ENCODE measurements at regions not wholly inside any gene's neighbourhood (a gene's known extent, or its start where the extent isn't known, plus 50 kb on each side); places are given as distances from the start of the nearest gene placed in this dataset.
A peak's percentile ranks its signal among the peaks of the same experiment; 100 is the strongest.

DNA sequence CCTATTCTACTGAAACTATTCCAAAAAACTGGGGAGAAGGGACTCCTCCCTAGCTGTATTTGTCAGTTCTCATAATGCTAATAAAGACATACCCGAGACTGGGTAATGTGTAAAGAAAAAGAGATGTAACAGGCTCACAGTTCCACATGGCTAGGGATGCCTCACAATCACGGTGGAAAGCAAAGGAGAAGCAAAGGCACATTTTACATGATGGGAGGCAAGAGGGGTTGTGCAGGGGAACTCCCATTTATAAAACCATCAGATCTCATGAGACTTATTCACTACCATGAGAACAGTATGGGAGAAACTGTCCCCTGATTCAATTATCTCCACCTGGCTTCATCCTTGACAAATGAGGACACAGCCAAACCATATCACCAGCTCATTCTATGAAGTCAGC is 111.2 kb upstream of the RIPOR2 start:
- CTCF ChIA-PET, result interaction anchor here (0.6 kb wide), 1 partner anchor 438 kb away, joined by 10 read pairs; no protein-coding TSS in a partner anchor
- H3K9me3 ChIP-seq (ENCODE audit: insufficient read depth, low read depth), result 0 out of 2 replicates have a peak, but pooled peaks cover 5% of the 10 kb centered on the region

DNA sequence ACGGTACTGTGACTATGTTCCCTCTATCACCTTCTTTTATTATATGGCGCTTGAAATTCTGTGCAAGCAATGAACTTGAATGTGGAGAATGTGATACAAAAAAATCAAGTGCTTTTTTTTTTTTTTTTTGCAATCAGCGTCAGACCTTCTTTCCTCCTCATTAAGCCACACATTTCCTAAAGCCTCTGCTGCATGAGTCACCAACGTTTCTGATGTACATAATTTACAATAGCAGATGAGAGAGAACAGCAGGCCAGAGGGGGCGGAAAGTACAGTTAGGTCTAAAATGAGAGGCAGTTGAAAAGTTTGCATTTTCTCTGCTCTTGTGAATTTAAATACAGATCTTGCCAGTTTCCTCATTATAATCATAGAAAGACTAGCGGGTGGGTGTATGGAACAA is 114.6 kb upstream of the RIPOR2 start:
- peaks cover 49% of the 10 kb centered on the region for H3K4me1 ChIP-seq (replicated peaks; ENCODE audit: insufficient read depth)
- H3K27me3 ChIP-seq (ENCODE audit: insufficient read depth, low read depth), result no peaks in the 10 kb centered on the region
- H3K9me3 ChIP-seq (ENCODE audit: insufficient read depth, low read depth), result 0 out of 2 replicates have a peak, but pooled peaks cover 5% of the 10 kb centered on the region
- H2AFZ ChIP-seq, result no peak overlapping the region
- no peaks in the 10 kb centered on the region for H3K79me2 ChIP-seq (ENCODE audit: low read depth)
- TF ChIP-seq, protein P1, sequence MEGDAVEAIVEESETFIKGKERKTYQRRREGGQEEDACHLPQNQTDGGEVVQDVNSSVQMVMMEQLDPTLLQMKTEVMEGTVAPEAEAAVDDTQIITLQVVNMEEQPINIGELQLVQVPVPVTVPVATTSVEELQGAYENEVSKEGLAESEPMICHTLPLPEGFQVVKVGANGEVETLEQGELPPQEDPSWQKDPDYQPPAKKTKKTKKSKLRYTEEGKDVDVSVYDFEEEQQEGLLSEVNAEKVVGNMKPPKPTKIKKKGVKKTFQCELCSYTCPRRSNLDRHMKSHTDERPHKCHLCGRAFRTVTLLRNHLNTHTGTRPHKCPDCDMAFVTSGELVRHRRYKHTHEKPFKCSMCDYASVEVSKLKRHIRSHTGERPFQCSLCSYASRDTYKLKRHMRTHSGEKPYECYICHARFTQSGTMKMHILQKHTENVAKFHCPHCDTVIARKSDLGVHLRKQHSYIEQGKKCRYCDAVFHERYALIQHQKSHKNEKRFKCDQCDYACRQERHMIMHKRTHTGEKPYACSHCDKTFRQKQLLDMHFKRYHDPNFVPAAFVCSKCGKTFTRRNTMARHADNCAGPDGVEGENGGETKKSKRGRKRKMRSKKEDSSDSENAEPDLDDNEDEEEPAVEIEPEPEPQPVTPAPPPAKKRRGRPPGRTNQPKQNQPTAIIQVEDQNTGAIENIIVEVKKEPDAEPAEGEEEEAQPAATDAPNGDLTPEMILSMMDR (conservative IDR thresholded peaks at IDR 0.05), result no peak
- no peak for TF ChIP-seq EZH2 (IDR thresholded peaks at IDR 0.05; ENCODE audit: low read depth)
- no peak overlapping the region for H3K27ac ChIP-seq
- H3F3A ChIP-seq (ENCODE audit: insufficient read depth, low read depth), result no peaks in the 10 kb centered on the region
- POLR2A ChIA-PET (ENCODE audit: unreplicated experiment), result no interaction called here
- no peak overlapping the region for H3K4me3 ChIP-seq
- peak in 1 of 2 experiments; percentile 46 for DNase-seq
- no peaks in the 10 kb centered on the region for H4K20me1 ChIP-seq (ENCODE audit: insufficient read depth)
- no peaks in the 10 kb centered on the region for H3K36me3 ChIP-seq (ENCODE audit: low read depth)
- CTCF ChIA-PET, result no interaction called here
- H3K4me2 ChIP-seq, result no peak overlapping the region
- H3K9me2 ChIP-seq (ENCODE audit: insufficient read depth), result no peaks in the 10 kb centered on the region
- intact Hi-C loops (cut with micrococcal nuclease; ENCODE audit: unreplicated experiment), result no loop called here
- no TSS peak for BruUV-seq (replicated peaks)

More for the DNA sequence above, 111.2 kb upstream of the RIPOR2 start:
- BruUV-seq (replicated peaks), result no TSS peak
- Histone ChIP-seq H2AFZ (no peak overlapping the region), H3K4me3 (no peak overlapping the region), H3K9me2 (ENCODE audit: insufficient read depth) (no peaks in the 10 kb centered on the region), H3K27me3 (ENCODE audit: insufficient read depth, low read depth) (no peaks in the 10 kb centered on the region), H3K27ac (no peak overlapping the region), H4K20me1 (ENCODE audit: insufficient read depth) (no peaks in the 10 kb centered on the region), H3K79me2 (ENCODE audit: low read depth) (no peaks in the 10 kb centered on the region), H3K4me1 (replicated peaks; ENCODE audit: insufficient read depth) (peaks cover 19% of the 10 kb centered on the region), H3K4me2 (no peak overlapping the region), H3F3A (ENCODE audit: insufficient read depth, low read depth) (no peaks in the 10 kb centered on the region), H3K36me3 (ENCODE audit: low read depth) (no peaks in the 10 kb centered on the region)
- no peak for TF ChIP-seq EZH2 (IDR thresholded peaks at IDR 0.05; ENCODE audit: low read depth)
- TF ChIP-seq, protein P1 (conservative IDR thresholded peaks at IDR 0.05), result no peak
- POLR2A ChIA-PET (ENCODE audit: unreplicated experiment), result no interaction called here
- DNase-seq, result no peak
- intact Hi-C loops (cut with micrococcal nuclease; ENCODE audit: unreplicated experiment), result no loop called here

GRCh38 chr6:25051083-25051482 is 115.3 kb upstream of the RIPOR2 start:
- Histone ChIP-seq H3K27me3 (ENCODE audit: insufficient read depth, low read depth) (no peaks in the 10 kb centered on the region), H3K4me2 (peak overlapping the region; percentile 66; the same call in 1 of the 2 replicates), H3K36me3 (ENCODE audit: low read depth) (no peaks in the 10 kb centered on the region), H3K9me2 (ENCODE audit: insufficient read depth) (no peaks in the 10 kb centered on the region), H4K20me1 (ENCODE audit: insufficient read depth) (no peaks in the 10 kb centered on the region), H3F3A (ENCODE audit: insufficient read depth, low read depth) (no peaks in the 10 kb centered on the region), H3K9me3 (ENCODE audit: insufficient read depth, low read depth) (peaks cover 5% of the 10 kb centered on the region; the same call in 1 of the 2 replicates), H2AFZ (peak overlapping the region; percentile 25; the same call in 1 of the 2 replicates), H3K79me2 (ENCODE audit: low read depth) (no peaks in the 10 kb centered on the region), H3K4me3 (no peak overlapping the region), H3K27ac (no peak overlapping the region), H3K4me1 (replicated peaks; ENCODE audit: insufficient read depth) (peaks cover 49% of the 10 kb centered on the region)
- no peak for DNase-seq
- intact Hi-C loops (cut with micrococcal nuclease; ENCODE audit: unreplicated experiment), result no loop called here
- ChIA-PET CTCF (no interaction called here), POLR2A (ENCODE audit: unreplicated experiment) (no interaction called here)
- TF ChIP-seq EZH2 (IDR thresholded peaks at IDR 0.05; ENCODE audit: low read depth), result no peak
- TF ChIP-seq, protein P1 (conservative IDR thresholded peaks at IDR 0.05), result no peak
- BruUV-seq (replicated peaks), result no TSS peak

All from PC-9 (cell line).